Psoas muscle (tissue), 7 donors: ENCODE measurements at regions not wholly inside any gene's neighbourhood (a gene's known extent, or its start where the extent isn't known, plus 50 kb on each side); places are given as distances from the start of the nearest gene placed in this dataset.

Experiments
- ATAC-seq, 4 donors: fragments of 200-7000 bp; cut with Tn5 transposase; one replicate each; pipeline ENCODE4 v1.9.1; 2020; ENCODE audit warnings: moderate library complexity in 3 of 4, mild to moderate bottlenecking in 2 of 4
- DNase-seq, 2 donors: peaks; one replicate each; pipeline ENCODE4 v3.0.0-alpha.2; 2020
- H3K27ac ChIP-seq: fragments of 200-600 bp; one replicate; pipeline ENCODE4 v1.8.0; 2022
- H3K27me3 ChIP-seq, 3 donors: fragments of 200-600 bp in 1 of 3; one replicate each; pipeline versions ENCODE4 v1.6.1 to v1.8.0; 2013 to 2022; ENCODE audit warnings: low read length in 2 of 3, mild to moderate bottlenecking in 2 of 3, moderate library complexity in 1 of 3; ENCODE audit not compliant: insufficient read depth in 3 of 3
- H3K36me3 ChIP-seq, 2 donors: fragments of 200-600 bp in 1 of 2; one replicate each; pipeline versions ENCODE4 v1.6.1 to v1.8.0; 2013 to 2022; ENCODE audit warnings: low read depth in 1 of 2, mild to moderate bottlenecking in 1 of 2, moderate library complexity in 1 of 2; ENCODE audit not compliant: insufficient read depth in 1 of 2
- H3K4me1 ChIP-seq: fragments of 200-600 bp; one replicate; pipeline ENCODE4 v1.8.0; 2022
- H3K4me3 ChIP-seq: fragments of 200-600 bp; one replicate; pipeline ENCODE4 v1.8.0; 2022; ENCODE audit warnings: mild to moderate bottlenecking
- H3K9me3 ChIP-seq: fragments of 200-600 bp; one replicate; pipeline ENCODE4 v1.8.0; 2022
- CTCF ChIP-seq: fragments of 200-600 bp; IDR thresholded peaks from one replicate; pipeline ENCODE4 v1.8.0; 2022; ENCODE audit warnings: antibody characterized with exemption
- WGBS, 3 donors: extraction: QIAGEN DNeasy Blood & Tissue Kit; methylation state at CpG; one replicate each; pipeline versions ENCODE4 v1.1.6 to v1.1.7; 2013; 5-methylcytosine and 5-hydroxymethylcytosine counted together
- intact Hi-C, 2 donors: fragments of 100-400 bp; cut with DNase I; formaldehyde crosslinking; loops; one replicate each; pipeline versions ENCODE4 v1.11.0 to v1.14.2; 2022
- donor health status: healthy with polysubstance abuse.
- donor health status: DM: no; HTN: no; CAD: no; lungs with moderate emphysema.
- donor health status: Bipolar disorder and iron deficiency.
- donor health status: healthy.
- donor health status: DM: yes; HTN: yes; CAD: no.
- donor health status: DM: no; HTN: no; CAD: no.
- donor health status: DM: yes; HTN: yes; CAD: no.

GRCh38 chr12:84785951-84786350 lies 126.6 kb downstream of the SLC6A15 start:
- H3K27me3 ChIP-seq: no peaks in the 10 kb centered on the region
- ATAC-seq (no peak), DNase-seq (no peak)
- 23 to 37% (median 33%) methylated on average over 1 of the region's 1 CpG for WGBS, 3 donors
- H3K4me1 ChIP-seq: no peaks in the 10 kb centered on the region
- no peak overlapping the region for H3K27ac ChIP-seq
- H3K9me3 ChIP-seq: no peaks in the 10 kb centered on the region
- TF ChIP-seq CTCF: no peak
- no peak overlapping the region for H3K4me3 ChIP-seq
- no peaks in the 10 kb centered on the region for H3K36me3 ChIP-seq
- intact Hi-C loops: no loop called here

GRCh38 chr12:84785281-84785680 lies 127.3 kb downstream of the SLC6A15 start:
- H3K9me3 ChIP-seq: no peaks in the 10 kb centered on the region
- intact Hi-C loops: no loop called here
- H3K27me3 ChIP-seq: no peaks in the 10 kb centered on the region
- ATAC-seq: no peak
- WGBS, 3 donors: 50 to 77% (median 69%) methylated on average over 1 of the region's 1 CpG
- H3K4me3 ChIP-seq: no peak overlapping the region
- no peak overlapping the region for H3K27ac ChIP-seq
- no peak for DNase-seq
- no peaks in the 10 kb centered on the region for H3K4me1 ChIP-seq
- no peak for TF ChIP-seq CTCF
- H3K36me3 ChIP-seq: no peaks in the 10 kb centered on the region

GRCh38 chr12:84779169-84779568 lies 133.4 kb downstream of the SLC6A15 start:
- 86 to 91% (median 88%) methylated on average over 5 of the region's 5 CpGs for WGBS, 3 donors
- no peak for TF ChIP-seq CTCF
- Histone ChIP-seq H3K4me1 (no peaks in the 10 kb centered on the region), H3K9me3 (no peaks in the 10 kb centered on the region), H3K4me3 (no peak overlapping the region), H3K27ac (no peak overlapping the region), H3K27me3 (no peaks in the 10 kb centered on the region), H3K36me3 (no peaks in the 10 kb centered on the region)
- ATAC-seq (no peak), DNase-seq (no peak)
- intact Hi-C loops: no loop called here

- ATAC-seq (no peak), DNase-seq (no peak)
- intact Hi-C loops: no loop called here
- WGBS, 3 donors: 48 to 53% (median 49%) methylated on average over 2 of the region's 2 CpGs
- Histone ChIP-seq H3K27me3 (no peaks in the 10 kb centered on the region), H3K4me1 (no peaks in the 10 kb centered on the region), H3K27ac (no peak overlapping the region), H3K36me3 (no peaks in the 10 kb centered on the region), H3K9me3 (no peaks in the 10 kb centered on the region), H3K4me3 (no peak overlapping the region)
- no peak for TF ChIP-seq CTCF
Observed at GRCh38 chr12:84772281-84772680, 140.3 kb downstream of the SLC6A15 start.

DNA sequence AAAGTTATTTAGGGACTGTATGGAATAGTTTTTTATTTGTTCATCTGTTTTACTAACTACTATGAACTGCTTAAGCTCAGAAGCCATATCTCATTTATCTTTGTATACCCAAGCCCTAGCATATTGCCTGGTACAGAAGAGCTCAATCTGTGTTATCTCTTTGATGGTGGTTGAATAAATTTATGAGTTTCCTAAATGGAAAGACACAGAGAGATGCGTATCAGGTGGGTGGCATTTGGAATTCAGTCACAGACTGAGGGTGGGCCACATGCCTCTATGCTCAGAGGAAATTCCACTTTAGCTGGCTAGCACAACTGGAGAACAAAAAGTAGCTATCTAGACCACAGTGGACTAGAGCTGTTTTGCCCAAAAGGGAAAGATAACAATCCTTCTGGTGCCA lies 145.5 kb downstream of the SLC6A15 start:
- Histone ChIP-seq H3K27ac (no peak overlapping the region), H3K9me3 (no peaks in the 10 kb centered on the region), H3K4me3 (no peak overlapping the region), H3K27me3 (no peaks in the 10 kb centered on the region), H3K36me3 (no peaks in the 10 kb centered on the region), H3K4me1 (no peaks in the 10 kb centered on the region)
- TF ChIP-seq CTCF: no peak
- WGBS, 3 donors: 56 to 63% (median 58%) methylated on average over 1 of the region's 1 CpG
- intact Hi-C loops: no loop called here
- DNase-seq (no peak), ATAC-seq (no peak)
